ENCODE measurements at regions not wholly inside any gene's neighbourhood (a gene's known extent, or its start where the extent isn't known, plus 50 kb on each side); places are given as distances from the start of the nearest gene placed in this dataset.
"Not testable (repeated sequence)": the region's sequence is repeated elsewhere in the genome, so short reads cannot be mapped to it uniquely, and the experiment has no call there.

- no peak for DNase-seq
Measured at GRCh38 chr5:112576298-112576925, 157.3 kb upstream of the EPB41L4A start.

- no peak for DNase-seq
Measured at GRCh38 chr5:112579599-112580170, 158.0 kb upstream of the APC start.

- DNase-seq = no peak
Measured at GRCh38 chr5:112581811-112582320, 155.8 kb upstream of the APC start.

GRCh38 chr5:112583166-112583565, 154.5 kb upstream of the APC start:
- DNase-seq = no peak

GRCh38 chr5:112584781-112585180, 152.9 kb upstream of the APC start:
- no peak for DNase-seq

- no peak for DNase-seq
Measured at GRCh38 chr5:112586596-112587062, 151.1 kb upstream of the APC start.

- not testable (repeated sequence) for DNase-seq
Measured at GRCh38 chr5:112590858-112591257, 146.8 kb upstream of the APC start.

GRCh38 chr5:112594095-112594850, 143.4 kb upstream of the APC start:
- no peak for DNase-seq

- no peak for DNase-seq
Measured at GRCh38 chr5:112594941-112595340, 142.7 kb upstream of the APC start.

- no peak for DNase-seq
Measured at GRCh38 chr5:112597831-112598230, 139.9 kb upstream of the APC start.

GRCh38 chr5:112600510-112600909, 137.2 kb upstream of the APC start:
- DNase-seq = not testable (repeated sequence)

GRCh38 chr5:112604732-112605630, 132.7 kb upstream of the APC start:
- no peak for DNase-seq

- no peak for DNase-seq
Measured at GRCh38 chr5:112608975-112609374, 128.7 kb upstream of the APC start.

- DNase-seq = no peak
Measured at GRCh38 chr5:112612663-112613062, 125.0 kb upstream of the APC start.

GRCh38 chr5:112614285-112614684, 123.4 kb upstream of the APC start:
- no peak for DNase-seq

GRCh38 chr5:112614986-112615385, 122.7 kb upstream of the APC start:
- no peak for DNase-seq

GRCh38 chr5:112616812-112617547, 120.7 kb upstream of the APC start:
- DNase-seq = no peak

GRCh38 chr5:112625246-112625645, 112.4 kb upstream of the APC start:
- DNase-seq = no peak

- no peak for DNase-seq
Measured at GRCh38 chr5:112625689-112626438, 111.8 kb upstream of the APC start.

- DNase-seq = no peak
Measured at GRCh38 chr5:112626715-112627114, 111.0 kb upstream of the APC start.

- DNase-seq = no peak
Measured at GRCh38 chr5:112628214-112628980, 109.3 kb upstream of the APC start.
